Tibial nerve (tissue), 4 donors: ENCODE measurements at regions not wholly inside any gene's neighbourhood (a gene's known extent, or its start where the extent isn't known, plus 50 kb on each side); places are given as distances from the start of the nearest gene placed in this dataset.

Source experiments
- EP300 ChIP-seq, 2 donors: sonication (generic); formaldehyde crosslinking; IDR thresholded peaks; one replicate each; pipeline ENCODE4 v1.6.1; 2017; ENCODE audit warnings: antibody characterized with exemption in 2 of 2, mild to moderate bottlenecking in 1 of 2
- POLR2A ChIP-seq, 2 donors: fragments of 450-650 bp; IDR thresholded peaks; one replicate each; pipeline ENCODE4 v1.6.1; 2017; ENCODE audit warnings: antibody characterized with exemption in 2 of 2, mild to moderate bottlenecking in 2 of 2, moderate library complexity in 2 of 2
- TF ChIP-seq, protein P1 (sequence below), 5 experiments: fragments of 200-600 bp in 3 of 5; fragments of 450-650 bp in 2 of 5; sonication (generic) in 3 of 5; IDR thresholded peaks; one replicate each; pipeline ENCODE4 v1.5.1; 2016 to 2019; ENCODE audit warnings: antibody characterized with exemption in 5 of 5, mild to moderate bottlenecking in 3 of 5, moderate library complexity in 2 of 5

GRCh38 chr6:95496769-95497426, 80.4 kb upstream of the MANEA start:
- TF ChIP-seq, protein P1, sequence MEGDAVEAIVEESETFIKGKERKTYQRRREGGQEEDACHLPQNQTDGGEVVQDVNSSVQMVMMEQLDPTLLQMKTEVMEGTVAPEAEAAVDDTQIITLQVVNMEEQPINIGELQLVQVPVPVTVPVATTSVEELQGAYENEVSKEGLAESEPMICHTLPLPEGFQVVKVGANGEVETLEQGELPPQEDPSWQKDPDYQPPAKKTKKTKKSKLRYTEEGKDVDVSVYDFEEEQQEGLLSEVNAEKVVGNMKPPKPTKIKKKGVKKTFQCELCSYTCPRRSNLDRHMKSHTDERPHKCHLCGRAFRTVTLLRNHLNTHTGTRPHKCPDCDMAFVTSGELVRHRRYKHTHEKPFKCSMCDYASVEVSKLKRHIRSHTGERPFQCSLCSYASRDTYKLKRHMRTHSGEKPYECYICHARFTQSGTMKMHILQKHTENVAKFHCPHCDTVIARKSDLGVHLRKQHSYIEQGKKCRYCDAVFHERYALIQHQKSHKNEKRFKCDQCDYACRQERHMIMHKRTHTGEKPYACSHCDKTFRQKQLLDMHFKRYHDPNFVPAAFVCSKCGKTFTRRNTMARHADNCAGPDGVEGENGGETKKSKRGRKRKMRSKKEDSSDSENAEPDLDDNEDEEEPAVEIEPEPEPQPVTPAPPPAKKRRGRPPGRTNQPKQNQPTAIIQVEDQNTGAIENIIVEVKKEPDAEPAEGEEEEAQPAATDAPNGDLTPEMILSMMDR (IDR thresholded peaks at IDR 0.05), result no peak
- no peak for TF ChIP-seq POLR2A (IDR thresholded peaks at IDR 0.05)
- no peak for TF ChIP-seq EP300 (IDR thresholded peaks at IDR 0.05)
